Right lobe of liver (tissue), 4 donors: ENCODE measurements at regions not wholly inside any gene's neighbourhood (a gene's known extent, or its start where the extent isn't known, plus 50 kb on each side); places are given as distances from the start of the nearest gene placed in this dataset.

Source experiments
- CTCF ChIP-seq, 4 donors: fragments of 200-600 bp in 3 of 4; fragments of 450-650 bp in 1 of 4; IDR thresholded peaks; one replicate each; pipeline versions ENCODE4 v1.5.1 to v1.8.0; 2016 to 2022; ENCODE audit warnings: antibody characterized with exemption in 4 of 4, mild to moderate bottlenecking in 2 of 4
- POLR2A ChIP-seq: fragments of 450-650 bp; IDR thresholded peaks from one replicate; pipeline ENCODE4 v1.6.1; 2017; ENCODE audit warnings: antibody characterized with exemption, mild to moderate bottlenecking
- donor health status: DM: no; HTN: no; CAD: no.
- donor health status: DM: no; HTN: no; CAD: no.
- donor health status: DM: no; HTN: yes; CAD: no.

GRCh38 chr2:151038516-151038915 is 223.1 kb downstream of the RBM43 start:
- TF ChIP-seq CTCF (IDR thresholded peaks at IDR 0.05) = no peak
- TF ChIP-seq POLR2A = no peak
